H1 (cell line): ENCODE measurements at regions not wholly inside any gene's neighbourhood (a gene's known extent, or its start where the extent isn't known, plus 50 kb on each side); places are given as distances from the start of the nearest gene placed in this dataset.

Experiments
- BCL11A ChIP-seq, 2 experiments: IDR thresholded peaks; one replicate each; pipeline ENCODE4 v1.6.1; 2011; ENCODE audit warnings: low read depth in 2 of 2, low read length in 2 of 2, mild to moderate bottlenecking in 2 of 2

DNA sequence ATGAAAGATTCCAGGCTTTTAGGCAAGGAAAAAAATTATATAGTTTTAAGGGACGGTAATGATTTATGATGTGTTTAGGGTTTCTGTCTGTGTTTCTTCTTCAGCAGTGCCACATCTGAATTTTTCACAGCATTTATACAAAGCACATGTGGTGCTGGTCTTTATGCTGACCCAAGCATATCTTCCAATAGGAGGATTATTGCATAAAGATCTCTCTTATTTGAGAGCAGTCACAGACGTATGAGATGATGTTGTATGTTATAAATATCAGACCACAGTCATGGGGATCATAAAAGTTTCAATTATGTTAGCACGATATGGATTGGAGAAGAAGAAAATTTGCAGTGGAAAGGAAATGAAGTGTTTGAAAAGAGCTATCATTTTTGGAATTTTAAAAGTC, 150.9 kb downstream of the RASEF start (continued):
- TF ChIP-seq BCL11A (IDR thresholded peaks at IDR 0.05; ENCODE audit: low read depth in 2 of 2, low read length in 2 of 2), result no peak
